ENCODE measurements at regions not wholly inside any gene's neighbourhood (a gene's known extent, or its start where the extent isn't known, plus 50 kb on each side); places are given as distances from the start of the nearest gene placed in this dataset.

GRCh38 chr12:46131732-46132469 is 136.9 kb downstream of the SLC38A1 start:
- DNase-seq = peak; percentile 28

- DNase-seq = no peak
Measured at GRCh38 chr12:46127656-46128055, 137.3 kb upstream of the SCAF11 start.

GRCh38 chr12:46126050-46126727 is 135.8 kb upstream of the SCAF11 start:
- no peak for DNase-seq

GRCh38 chr12:46124848-46125619 is 134.7 kb upstream of the SCAF11 start:
- peak; percentile 86 for DNase-seq

- DNase-seq = no peak
Measured at GRCh38 chr12:46124132-46124847, 133.9 kb upstream of the SCAF11 start.

GRCh38 chr12:46112364-46112763 is 122.0 kb upstream of the SCAF11 start:
- DNase-seq = no peak

GRCh38 chr12:46111715-46112114 is 121.3 kb upstream of the SCAF11 start:
- no peak for DNase-seq

GRCh38 chr12:46110928-46111699 is 120.7 kb upstream of the SCAF11 start:
- DNase-seq = no peak

GRCh38 chr12:46110223-46110611 is 119.8 kb upstream of the SCAF11 start:
- DNase-seq = no peak

- no peak for DNase-seq
Measured at GRCh38 chr12:46109343-46110222, 119.2 kb upstream of the SCAF11 start.

GRCh38 chr12:46108721-46109120 is 118.3 kb upstream of the SCAF11 start:
- DNase-seq = no peak

GRCh38 chr12:46107591-46107990 is 117.2 kb upstream of the SCAF11 start:
- DNase-seq = no peak

GRCh38 chr12:46105735-46106134 is 115.4 kb upstream of the SCAF11 start:
- no peak for DNase-seq

- DNase-seq = no peak
Measured at GRCh38 chr12:46103559-46104383, 113.4 kb upstream of the SCAF11 start.

- no peak for DNase-seq
Measured at GRCh38 chr12:46101485-46101869, 111.1 kb upstream of the SCAF11 start.

GRCh38 chr12:46100551-46101484 is 110.4 kb upstream of the SCAF11 start:
- no peak for DNase-seq

- DNase-seq = no peak
Measured at GRCh38 chr12:46089414-46090162, 99.2 kb upstream of the SCAF11 start.

- no peak for DNase-seq
Measured at GRCh38 chr12:46087916-46088439, 97.6 kb upstream of the SCAF11 start.

Data from fibroblast of skin of right biceps (primary cell).